ENCODE measurements at regions not wholly inside any gene's neighbourhood (a gene's known extent, or its start where the extent isn't known, plus 50 kb on each side); places are given as distances from the start of the nearest gene placed in this dataset.
"Not testable (repeated sequence)": the region's sequence is repeated elsewhere in the genome, so short reads cannot be mapped to it uniquely, and the experiment has no call there.

GRCh38 chr2:134019871-134020270, 234.0 kb upstream of the MGAT5 start:
- Histone ChIP-seq H3K4me1 (ENCODE audit: control insufficient read depth, insufficient read depth, low read length) (no peaks in the 10 kb centered on the region), H3K9ac (ENCODE audit: low read length) (no peak overlapping the region), H3K36me3 (ENCODE audit: control insufficient read depth, insufficient read depth, low read length) (no peaks in the 10 kb centered on the region), H3K9me3 (ENCODE audit: control insufficient read depth, low read length) (no peaks in the 10 kb centered on the region), H3K27me3 (ENCODE audit: control insufficient read depth, insufficient read depth, low read length) (no peaks in the 10 kb centered on the region), H3K4me3 (ENCODE audit: low read length) (no peak overlapping the region)

GRCh38 chr2:134020608-134021007, 233.3 kb upstream of the MGAT5 start:
- no peak overlapping the region for H3K4me3 ChIP-seq (ENCODE audit: low read length)
- H3K9ac ChIP-seq (ENCODE audit: low read length): no peak overlapping the region

GRCh38 chr2:134021830-134022524, 231.9 kb upstream of the MGAT5 start:
- Histone ChIP-seq H3K36me3 (ENCODE audit: control insufficient read depth, insufficient read depth, low read length) (no peaks in the 10 kb centered on the region), H3K9ac (ENCODE audit: low read length) (no peak overlapping the region), H3K27me3 (ENCODE audit: control insufficient read depth, insufficient read depth, low read length) (peaks cover 7% of the 10 kb centered on the region), H3K4me3 (ENCODE audit: low read length) (no peak overlapping the region), H3K9me3 (ENCODE audit: control insufficient read depth, low read length) (no peaks in the 10 kb centered on the region), H3K4me1 (ENCODE audit: control insufficient read depth, insufficient read depth, low read length) (no peaks in the 10 kb centered on the region)

More at GRCh38 chr2:134020608-134021007, 233.3 kb upstream of the MGAT5 start:
- Histone ChIP-seq H3K9me3 (ENCODE audit: control insufficient read depth, low read length) (no peaks in the 10 kb centered on the region), H3K4me1 (ENCODE audit: control insufficient read depth, insufficient read depth, low read length) (no peaks in the 10 kb centered on the region), H3K36me3 (ENCODE audit: control insufficient read depth, insufficient read depth, low read length) (no peaks in the 10 kb centered on the region), H3K27me3 (ENCODE audit: control insufficient read depth, insufficient read depth, low read length) (no peaks in the 10 kb centered on the region)

GRCh38 chr2:134023854-134024253, 230.0 kb upstream of the MGAT5 start:
- Histone ChIP-seq H3K27me3 (ENCODE audit: control insufficient read depth, insufficient read depth, low read length) (peaks cover 22% of the 10 kb centered on the region), H3K9me3 (ENCODE audit: control insufficient read depth, low read length) (no peaks in the 10 kb centered on the region), H3K4me3 (ENCODE audit: low read length) (no peak overlapping the region), H3K36me3 (ENCODE audit: control insufficient read depth, insufficient read depth, low read length) (no peaks in the 10 kb centered on the region), H3K4me1 (ENCODE audit: control insufficient read depth, insufficient read depth, low read length) (peaks cover 5% of the 10 kb centered on the region), H3K9ac (ENCODE audit: low read length) (no peak overlapping the region)

- H3K9me3 ChIP-seq (ENCODE audit: control insufficient read depth, low read length): no peaks in the 10 kb centered on the region
- peaks cover 5% of the 10 kb centered on the region for H3K4me1 ChIP-seq (ENCODE audit: control insufficient read depth, insufficient read depth, low read length)
- no peak overlapping the region for H3K9ac ChIP-seq (ENCODE audit: low read length)
- H3K36me3 ChIP-seq (ENCODE audit: control insufficient read depth, insufficient read depth, low read length): no peaks in the 10 kb centered on the region
- H3K27me3 ChIP-seq (ENCODE audit: control insufficient read depth, insufficient read depth, low read length): peaks cover 30% of the 10 kb centered on the region
- no peak overlapping the region for H3K4me3 ChIP-seq (ENCODE audit: low read length)
Measured at GRCh38 chr2:134027980-134028379, 225.9 kb upstream of the MGAT5 start.

GRCh38 chr2:134029418-134029817, 224.5 kb upstream of the MGAT5 start:
- Histone ChIP-seq H3K27me3 (ENCODE audit: control insufficient read depth, insufficient read depth, low read length) (peaks cover 30% of the 10 kb centered on the region), H3K9ac (ENCODE audit: low read length) (no peak overlapping the region), H3K4me1 (ENCODE audit: control insufficient read depth, insufficient read depth, low read length) (peaks cover 5% of the 10 kb centered on the region), H3K36me3 (ENCODE audit: control insufficient read depth, insufficient read depth, low read length) (no peaks in the 10 kb centered on the region), H3K4me3 (ENCODE audit: low read length) (no peak overlapping the region), H3K9me3 (ENCODE audit: control insufficient read depth, low read length) (no peaks in the 10 kb centered on the region)

GRCh38 chr2:134031539-134031938, 222.3 kb upstream of the MGAT5 start:
- Histone ChIP-seq H3K4me1 (ENCODE audit: control insufficient read depth, insufficient read depth, low read length) (peaks cover 5% of the 10 kb centered on the region), H3K9ac (ENCODE audit: low read length) (no peak overlapping the region)

GRCh38 chr2:134035605-134036370, 218.1 kb upstream of the MGAT5 start:
- Histone ChIP-seq H3K9me3 (ENCODE audit: control insufficient read depth, low read length) (no peaks in the 10 kb centered on the region), H3K4me3 (ENCODE audit: low read length) (no peak overlapping the region), H3K4me1 (ENCODE audit: control insufficient read depth, insufficient read depth, low read length) (no peaks in the 10 kb centered on the region), H3K9ac (ENCODE audit: low read length) (no peak overlapping the region), H3K36me3 (ENCODE audit: control insufficient read depth, insufficient read depth, low read length) (no peaks in the 10 kb centered on the region), H3K27me3 (ENCODE audit: control insufficient read depth, insufficient read depth, low read length) (peaks cover 16% of the 10 kb centered on the region)

More at GRCh38 chr2:134031539-134031938, 222.3 kb upstream of the MGAT5 start:
- Histone ChIP-seq H3K27me3 (ENCODE audit: control insufficient read depth, insufficient read depth, low read length) (peaks cover 34% of the 10 kb centered on the region), H3K9me3 (ENCODE audit: control insufficient read depth, low read length) (no peaks in the 10 kb centered on the region), H3K36me3 (ENCODE audit: control insufficient read depth, insufficient read depth, low read length) (no peaks in the 10 kb centered on the region), H3K4me3 (ENCODE audit: low read length) (no peak overlapping the region)

- Histone ChIP-seq H3K36me3 (ENCODE audit: control insufficient read depth, insufficient read depth, low read length) (no peaks in the 10 kb centered on the region), H3K9me3 (ENCODE audit: control insufficient read depth, low read length) (no peaks in the 10 kb centered on the region), H3K4me1 (ENCODE audit: control insufficient read depth, insufficient read depth, low read length) (no peaks in the 10 kb centered on the region), H3K27me3 (ENCODE audit: control insufficient read depth, insufficient read depth, low read length) (peaks cover 10% of the 10 kb centered on the region), H3K4me3 (ENCODE audit: low read length) (no peak overlapping the region), H3K9ac (ENCODE audit: low read length) (no peak overlapping the region)
Measured at GRCh38 chr2:134039912-134040581, 213.8 kb upstream of the MGAT5 start.

GRCh38 chr2:134040626-134041172, 213.2 kb upstream of the MGAT5 start:
- not testable (repeated sequence) for H3K9ac ChIP-seq (ENCODE audit: low read length); H3K4me3 ChIP-seq (ENCODE audit: low read length); H3K36me3 ChIP-seq (ENCODE audit: control insufficient read depth, insufficient read depth, low read length); H3K9me3 ChIP-seq (ENCODE audit: control insufficient read depth, low read length); H3K27me3 ChIP-seq (ENCODE audit: control insufficient read depth, insufficient read depth, low read length); H3K4me1 ChIP-seq (ENCODE audit: control insufficient read depth, insufficient read depth, low read length)

GRCh38 chr2:134041877-134042276, 212.0 kb upstream of the MGAT5 start:
- Histone ChIP-seq H3K36me3 (ENCODE audit: control insufficient read depth, insufficient read depth, low read length) (no peaks in the 10 kb centered on the region), H3K4me1 (ENCODE audit: control insufficient read depth, insufficient read depth, low read length) (no peaks in the 10 kb centered on the region), H3K9me3 (ENCODE audit: control insufficient read depth, low read length) (no peaks in the 10 kb centered on the region), H3K9ac (ENCODE audit: low read length) (no peak overlapping the region), H3K27me3 (ENCODE audit: control insufficient read depth, insufficient read depth, low read length) (peaks cover 4% of the 10 kb centered on the region), H3K4me3 (ENCODE audit: low read length) (no peak overlapping the region)

- H3K27me3 ChIP-seq (ENCODE audit: control insufficient read depth, insufficient read depth, low read length); H3K9ac ChIP-seq (ENCODE audit: low read length); H3K4me3 ChIP-seq (ENCODE audit: low read length); H3K9me3 ChIP-seq (ENCODE audit: control insufficient read depth, low read length); H3K4me1 ChIP-seq (ENCODE audit: control insufficient read depth, insufficient read depth, low read length); H3K36me3 ChIP-seq (ENCODE audit: control insufficient read depth, insufficient read depth, low read length): not testable (repeated sequence)
Measured at GRCh38 chr2:134043028-134043427, 210.8 kb upstream of the MGAT5 start.
